ENCODE measurements at regions not wholly inside any gene's neighbourhood (a gene's known extent, or its start where the extent isn't known, plus 50 kb on each side); places are given as distances from the start of the nearest gene placed in this dataset.

DNA sequence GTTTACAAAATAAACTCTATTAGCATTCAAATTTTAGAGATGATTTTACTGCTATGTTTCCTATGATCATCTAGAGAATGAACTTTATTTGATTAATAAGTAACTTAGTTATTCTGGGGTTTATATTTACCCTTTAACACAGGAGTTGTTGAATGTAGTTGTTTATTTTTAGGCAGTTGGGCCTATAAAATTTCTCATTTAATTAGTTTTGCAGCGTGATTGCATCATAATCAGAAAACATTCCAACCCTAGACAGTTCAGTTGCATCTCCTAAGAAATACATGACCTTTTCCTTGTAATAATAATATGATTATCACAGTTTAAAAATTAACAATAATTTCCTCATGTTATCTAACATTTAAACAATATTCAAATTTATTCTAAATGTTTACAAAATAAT lies 224.7 kb upstream of the CDH7 start:
- no peak overlapping the region for H2AFZ ChIP-seq (ENCODE audit: low read length)

DNA sequence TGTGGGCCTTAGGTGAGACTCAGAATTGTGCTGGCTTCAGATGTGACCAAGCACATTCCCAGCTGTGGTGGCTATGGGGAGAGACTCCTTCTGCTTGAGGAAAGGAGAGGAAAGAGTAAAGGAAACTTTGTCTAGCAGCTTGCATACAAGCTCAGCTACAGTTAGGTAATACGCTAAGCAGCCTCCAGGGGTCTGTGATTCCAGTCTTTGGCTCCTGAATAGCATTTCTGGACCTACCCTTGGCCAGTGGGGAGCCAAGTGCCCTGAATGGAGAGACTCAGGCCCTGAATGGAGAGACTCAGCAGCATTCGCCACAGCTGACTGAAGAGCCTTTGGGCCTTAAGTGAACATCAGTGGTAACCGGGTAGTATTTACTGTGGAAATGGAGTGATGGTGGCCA lies 227.4 kb upstream of the CDH7 start:
- DNase-seq (ENCODE audit: low read depth in 2 of 2) = no peak
- Histone ChIP-seq H3K4me3 (replicated peaks in 1 of 4; ENCODE audit: control extremely low read depth in 1 of 4, insufficient read depth in 1 of 4, low read depth in 3 of 4, low read length in 4 of 4) (no peak overlapping the region), H2AFZ (ENCODE audit: low read length) (no peak overlapping the region), H3K79me2 (ENCODE audit: control insufficient read depth, insufficient read depth, low read length) (no peaks in the 10 kb centered on the region), H3K9me3 (ENCODE audit: control insufficient read depth, insufficient read depth, low read depth, low read length) (no peaks in the 10 kb centered on the region), H3K9ac (ENCODE audit: insufficient read depth, low read length) (no peak overlapping the region), H3K27ac (ENCODE audit: insufficient read depth, low read length) (no peak overlapping the region), H3K4me1 (ENCODE audit: control insufficient read depth, extremely low read depth, insufficient read depth, low read length) (no peaks in the 10 kb centered on the region), H3K27me3 (ENCODE audit: control insufficient read depth, insufficient read depth, low read length) (no peaks in the 10 kb centered on the region), H3K4me2 (ENCODE audit: extremely low read depth, insufficient read depth, low read length) (no peak overlapping the region), H3K36me3 (ENCODE audit: control insufficient read depth, insufficient read depth, low read length) (no peaks in the 10 kb centered on the region), H4K20me1 (ENCODE audit: control insufficient read depth, extremely low read depth, insufficient read depth, low read length) (no peaks in the 10 kb centered on the region)
- TF ChIP-seq, protein P1, sequence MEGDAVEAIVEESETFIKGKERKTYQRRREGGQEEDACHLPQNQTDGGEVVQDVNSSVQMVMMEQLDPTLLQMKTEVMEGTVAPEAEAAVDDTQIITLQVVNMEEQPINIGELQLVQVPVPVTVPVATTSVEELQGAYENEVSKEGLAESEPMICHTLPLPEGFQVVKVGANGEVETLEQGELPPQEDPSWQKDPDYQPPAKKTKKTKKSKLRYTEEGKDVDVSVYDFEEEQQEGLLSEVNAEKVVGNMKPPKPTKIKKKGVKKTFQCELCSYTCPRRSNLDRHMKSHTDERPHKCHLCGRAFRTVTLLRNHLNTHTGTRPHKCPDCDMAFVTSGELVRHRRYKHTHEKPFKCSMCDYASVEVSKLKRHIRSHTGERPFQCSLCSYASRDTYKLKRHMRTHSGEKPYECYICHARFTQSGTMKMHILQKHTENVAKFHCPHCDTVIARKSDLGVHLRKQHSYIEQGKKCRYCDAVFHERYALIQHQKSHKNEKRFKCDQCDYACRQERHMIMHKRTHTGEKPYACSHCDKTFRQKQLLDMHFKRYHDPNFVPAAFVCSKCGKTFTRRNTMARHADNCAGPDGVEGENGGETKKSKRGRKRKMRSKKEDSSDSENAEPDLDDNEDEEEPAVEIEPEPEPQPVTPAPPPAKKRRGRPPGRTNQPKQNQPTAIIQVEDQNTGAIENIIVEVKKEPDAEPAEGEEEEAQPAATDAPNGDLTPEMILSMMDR (conservative IDR thresholded peaks at IDR 0.05 in 1 of 2, IDR thresholded peaks at IDR 0.05 in 1 of 2; ENCODE audit: low read depth in 1 of 2, low read length in 2 of 2) = no peak
- TF ChIP-seq EZH2 (IDR thresholded peaks at IDR 0.05; ENCODE audit: low read length, missing control alignments) = no peak

More for the DNA sequence above, 224.7 kb upstream of the CDH7 start:
- DNase-seq (ENCODE audit: low read depth in 2 of 2) = no peak
- H3K9me3 ChIP-seq (ENCODE audit: control insufficient read depth, insufficient read depth, low read depth, low read length) = no peaks in the 10 kb centered on the region
- no peak overlapping the region for H3K27ac ChIP-seq (ENCODE audit: insufficient read depth, low read length)
- TF ChIP-seq, protein P1 (conservative IDR thresholded peaks at IDR 0.05 in 1 of 2, IDR thresholded peaks at IDR 0.05 in 1 of 2; ENCODE audit: low read depth in 1 of 2, low read length in 2 of 2) = no peak
- no peak for TF ChIP-seq EZH2 (IDR thresholded peaks at IDR 0.05; ENCODE audit: low read length, missing control alignments)
- H3K4me2 ChIP-seq (ENCODE audit: extremely low read depth, insufficient read depth, low read length) = no peak overlapping the region
- no peaks in the 10 kb centered on the region for H3K79me2 ChIP-seq (ENCODE audit: control insufficient read depth, insufficient read depth, low read length)
- no peaks in the 10 kb centered on the region for H3K4me1 ChIP-seq (ENCODE audit: control insufficient read depth, extremely low read depth, insufficient read depth, low read length)
- no peaks in the 10 kb centered on the region for H4K20me1 ChIP-seq (ENCODE audit: control insufficient read depth, extremely low read depth, insufficient read depth, low read length)
- H3K36me3 ChIP-seq (ENCODE audit: control insufficient read depth, insufficient read depth, low read length) = no peaks in the 10 kb centered on the region
- H3K9ac ChIP-seq (ENCODE audit: insufficient read depth, low read length) = no peak overlapping the region
- H3K4me3 ChIP-seq (replicated peaks in 1 of 4; ENCODE audit: control extremely low read depth in 1 of 4, insufficient read depth in 1 of 4, low read depth in 3 of 4, low read length in 4 of 4) = no peak overlapping the region
- no peaks in the 10 kb centered on the region for H3K27me3 ChIP-seq (ENCODE audit: control insufficient read depth, insufficient read depth, low read length)

DNA sequence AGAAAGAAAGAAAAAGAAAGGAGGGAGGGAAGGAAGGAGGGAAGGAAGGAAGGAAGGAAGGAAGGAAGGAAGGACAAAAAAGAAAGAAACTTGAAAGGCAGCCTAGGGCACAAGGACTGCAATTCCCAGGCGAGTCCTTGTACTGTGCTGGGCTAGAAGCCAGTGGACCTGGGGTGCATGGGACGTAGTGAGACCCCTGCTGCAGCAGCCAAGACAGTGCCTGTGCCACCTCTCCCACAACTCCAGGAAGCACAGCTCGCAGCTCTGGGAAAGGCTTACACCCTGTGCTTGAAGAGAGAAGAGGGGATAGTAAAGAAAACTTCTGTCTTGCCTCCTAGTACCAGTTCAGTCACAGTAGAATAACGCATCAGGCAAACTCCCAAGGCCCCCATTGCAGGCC lies 227.9 kb upstream of the CDH7 start:
- H3K9ac ChIP-seq (ENCODE audit: insufficient read depth, low read length) = no peak overlapping the region
- no peaks in the 10 kb centered on the region for H4K20me1 ChIP-seq (ENCODE audit: control insufficient read depth, extremely low read depth, insufficient read depth, low read length)
- no peaks in the 10 kb centered on the region for H3K9me3 ChIP-seq (ENCODE audit: control insufficient read depth, insufficient read depth, low read depth, low read length)
- H3K27me3 ChIP-seq (ENCODE audit: control insufficient read depth, insufficient read depth, low read length) = no peaks in the 10 kb centered on the region
- no peak overlapping the region for H3K27ac ChIP-seq (ENCODE audit: insufficient read depth, low read length)
- H3K4me3 ChIP-seq (replicated peaks in 1 of 4; ENCODE audit: control extremely low read depth in 1 of 4, insufficient read depth in 1 of 4, low read depth in 3 of 4, low read length in 4 of 4) = no peak overlapping the region
- H3K4me2 ChIP-seq (ENCODE audit: extremely low read depth, insufficient read depth, low read length) = no peak overlapping the region
- H2AFZ ChIP-seq (ENCODE audit: low read length) = no peak overlapping the region
- no peaks in the 10 kb centered on the region for H3K79me2 ChIP-seq (ENCODE audit: control insufficient read depth, insufficient read depth, low read length)
- H3K4me1 ChIP-seq (ENCODE audit: control insufficient read depth, extremely low read depth, insufficient read depth, low read length) = no peaks in the 10 kb centered on the region
- TF ChIP-seq, protein P1 (conservative IDR thresholded peaks at IDR 0.05 in 1 of 2, IDR thresholded peaks at IDR 0.05 in 1 of 2; ENCODE audit: low read depth in 1 of 2, low read length in 2 of 2) = no peak
- TF ChIP-seq EZH2 (IDR thresholded peaks at IDR 0.05; ENCODE audit: low read length, missing control alignments) = no peak
- no peaks in the 10 kb centered on the region for H3K36me3 ChIP-seq (ENCODE audit: control insufficient read depth, insufficient read depth, low read length)
- no peak for DNase-seq (ENCODE audit: low read depth in 2 of 2)

All from fibroblast of lung (primary cell).